ENCODE measurements at regions not wholly inside any gene's neighbourhood (a gene's known extent, or its start where the extent isn't known, plus 50 kb on each side); places are given as distances from the start of the nearest gene placed in this dataset.
"Not testable (repeated sequence)": the region's sequence is repeated elsewhere in the genome, so short reads cannot be mapped to it uniquely, and the experiment has no call there.

DNA sequence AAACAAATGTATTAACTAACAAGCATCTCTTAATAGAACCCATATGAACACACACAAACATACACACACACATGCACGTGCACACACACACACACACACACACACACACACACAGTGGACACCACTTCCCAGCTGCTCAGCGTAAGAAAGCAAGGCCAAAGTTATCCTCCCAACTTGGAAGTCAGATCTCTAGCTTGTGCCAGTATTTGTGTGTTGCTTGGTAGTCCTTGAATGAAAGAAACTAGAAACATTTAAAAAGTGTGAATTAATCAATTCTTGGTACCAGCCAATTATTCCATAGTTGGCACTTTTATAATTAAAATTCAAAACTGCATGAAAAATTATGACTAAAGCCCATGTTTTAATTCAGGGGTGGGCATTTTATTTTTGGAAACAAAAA is 178.1 kb downstream of the TMEM161B start:
- no peak for DNase-seq

GRCh38 chr5:88089719-88090390 is 178.8 kb downstream of the TMEM161B start:
- no peak for DNase-seq

DNA sequence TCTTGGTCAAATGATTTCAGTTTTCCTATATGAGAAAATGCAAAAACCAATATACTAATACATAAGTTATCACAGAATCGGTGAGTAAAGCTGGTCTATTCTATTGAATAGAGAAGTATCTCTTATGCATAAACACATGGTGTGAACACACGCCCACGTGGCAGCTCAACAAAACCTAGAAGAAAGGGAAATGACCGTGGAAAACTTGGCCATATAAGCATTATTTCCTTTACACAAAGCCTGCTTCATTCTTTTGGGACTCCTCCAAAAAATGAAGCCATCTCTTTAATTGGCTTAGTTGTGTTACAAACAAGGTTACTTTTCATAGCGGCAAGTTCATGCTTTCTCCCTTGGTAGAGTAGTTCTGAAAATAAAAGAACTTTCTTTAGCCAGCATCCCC is 183.2 kb downstream of the TMEM161B start:
- DNase-seq, result no peak

GRCh38 chr5:88081877-88082276 is 186.8 kb downstream of the TMEM161B start:
- no peak for DNase-seq

DNA sequence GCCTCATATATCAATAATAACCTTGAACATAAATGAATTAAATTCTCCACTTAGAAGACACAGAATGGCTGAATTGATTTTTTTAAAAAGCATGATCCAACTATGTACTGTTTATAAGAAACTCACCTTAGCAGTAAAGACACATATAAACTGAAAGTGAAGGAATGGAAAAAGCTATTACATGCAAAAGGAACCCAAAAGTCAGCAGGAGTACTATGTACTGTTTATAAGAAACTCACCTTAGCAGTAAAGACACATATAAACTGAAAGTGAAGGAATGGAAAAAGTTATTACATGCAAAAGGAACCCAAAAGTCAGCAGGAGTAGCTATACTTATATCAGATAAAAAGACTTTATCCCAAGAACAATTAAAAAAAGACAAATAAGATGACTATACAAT is 204.8 kb downstream of the TMEM161B start:
- no peak for DNase-seq

GRCh38 chr5:88060194-88060593 is 208.5 kb downstream of the TMEM161B start:
- no peak for DNase-seq

- no peak for DNase-seq
Measured at GRCh38 chr5:88058625-88059024, 210.0 kb downstream of the TMEM161B start.

DNA sequence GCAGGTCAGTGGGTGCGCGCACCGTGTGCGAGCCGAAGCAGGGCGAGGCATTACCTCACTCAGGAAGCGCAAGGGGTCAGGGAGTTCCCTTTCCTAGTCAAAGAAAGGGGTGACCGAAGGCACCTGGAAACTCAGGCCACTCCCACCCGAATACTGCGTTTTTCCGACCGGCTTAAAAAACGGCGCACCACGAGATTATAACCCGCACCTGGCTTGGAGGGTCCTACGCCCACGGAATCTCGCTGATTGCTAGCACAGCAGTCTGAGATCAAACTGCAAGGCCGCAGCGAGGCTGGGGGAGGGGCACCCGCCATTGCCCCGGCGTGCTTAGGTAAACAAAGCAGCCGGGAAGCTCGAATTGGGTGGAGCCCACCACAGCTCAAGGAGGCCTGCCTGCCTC is 216.2 kb downstream of the TMEM161B start:
- DNase-seq, result not testable (repeated sequence)

DNA sequence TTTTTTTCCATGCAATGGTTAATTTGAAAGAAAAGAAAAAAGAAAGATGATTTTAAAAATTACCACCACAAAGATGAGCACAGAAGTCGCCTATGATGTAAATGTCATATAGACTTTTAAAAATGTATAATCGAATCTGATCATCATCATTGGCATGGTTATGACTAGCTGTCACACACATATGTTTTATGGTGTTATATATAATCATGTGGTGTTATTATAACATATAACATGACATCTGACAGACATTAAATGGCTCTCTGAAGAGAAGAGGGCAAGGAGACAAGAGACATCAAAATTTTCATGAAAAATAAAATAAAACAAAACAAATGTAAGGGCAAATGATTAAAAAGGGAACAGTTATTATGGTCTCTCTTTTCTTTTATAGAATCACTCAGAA is 217.5 kb downstream of the TMEM161B start:
- no peak for DNase-seq

GRCh38 chr5:88049737-88050136 is 218.9 kb downstream of the TMEM161B start:
- no peak for DNase-seq

DNA sequence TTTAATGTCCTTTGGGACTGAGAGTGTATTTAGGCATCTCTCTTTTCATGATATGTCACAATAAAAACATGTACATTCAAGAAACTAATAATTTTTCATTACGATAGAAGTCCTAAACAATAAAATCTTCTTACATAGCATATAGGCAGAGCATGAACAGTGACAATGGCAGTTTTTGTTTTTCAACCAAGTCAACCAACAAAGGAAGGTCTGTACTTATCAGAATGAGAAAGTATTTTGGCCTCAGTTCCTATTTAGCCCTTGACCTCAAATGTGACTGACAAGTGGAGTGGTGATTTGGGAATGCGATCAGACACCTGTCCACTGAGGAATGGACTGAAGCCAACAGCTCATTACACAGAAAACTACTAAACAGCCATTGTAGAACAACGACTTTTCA is 219.5 kb downstream of the TMEM161B start:
- no peak for DNase-seq

- DNase-seq, result no peak
Measured at GRCh38 chr5:88045931-88046461, 222.6 kb downstream of the TMEM161B start.

- no peak for DNase-seq
Measured at GRCh38 chr5:88045165-88045564, 223.5 kb downstream of the TMEM161B start.

GRCh38 chr5:88034520-88034919 is 234.1 kb downstream of the TMEM161B start:
- no peak for DNase-seq

DNA sequence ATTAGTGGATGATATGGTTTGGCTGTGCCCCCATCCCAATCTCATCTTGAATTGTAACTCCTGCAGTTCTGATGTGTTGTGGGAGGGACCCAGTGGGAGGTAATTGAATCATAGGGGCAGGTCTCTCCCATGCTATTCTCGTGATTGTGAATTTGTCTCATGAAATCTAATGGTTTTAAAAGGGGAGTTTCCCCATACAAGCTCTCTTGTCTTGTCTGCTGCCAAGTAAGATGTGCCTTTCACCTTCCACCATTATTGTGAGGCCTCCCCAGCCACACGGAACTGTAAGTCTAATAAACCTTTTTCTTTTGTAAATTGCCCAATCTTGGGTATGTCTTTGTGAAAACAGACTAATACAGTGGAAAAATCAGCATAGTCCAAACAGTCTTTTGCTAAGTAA is 235.5 kb downstream of the TMEM161B start:
- DNase-seq, result no peak

DNA sequence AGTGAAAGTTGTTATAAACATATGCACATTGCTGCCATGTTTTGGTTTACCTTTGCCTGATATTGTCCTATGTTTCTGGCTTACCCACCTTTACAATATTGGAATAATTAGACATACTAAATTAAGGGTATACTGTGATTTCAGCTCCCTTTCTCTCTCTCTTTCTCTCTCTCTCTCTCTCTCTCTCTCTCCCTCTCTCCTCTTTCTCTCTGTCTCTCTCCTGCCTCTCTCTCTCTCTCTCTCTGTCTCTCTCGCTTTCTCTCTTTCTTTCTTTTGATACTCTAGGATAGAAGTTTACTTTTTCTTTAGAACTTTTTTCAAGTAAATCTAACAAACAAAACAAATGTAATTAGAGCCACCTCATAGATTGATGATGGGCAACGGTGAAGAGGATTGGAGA is 239.6 kb downstream of the TMEM161B start:
- no peak for DNase-seq

GRCh38 chr5:88021141-88021540 is 247.5 kb downstream of the TMEM161B start:
- no peak for DNase-seq

DNA sequence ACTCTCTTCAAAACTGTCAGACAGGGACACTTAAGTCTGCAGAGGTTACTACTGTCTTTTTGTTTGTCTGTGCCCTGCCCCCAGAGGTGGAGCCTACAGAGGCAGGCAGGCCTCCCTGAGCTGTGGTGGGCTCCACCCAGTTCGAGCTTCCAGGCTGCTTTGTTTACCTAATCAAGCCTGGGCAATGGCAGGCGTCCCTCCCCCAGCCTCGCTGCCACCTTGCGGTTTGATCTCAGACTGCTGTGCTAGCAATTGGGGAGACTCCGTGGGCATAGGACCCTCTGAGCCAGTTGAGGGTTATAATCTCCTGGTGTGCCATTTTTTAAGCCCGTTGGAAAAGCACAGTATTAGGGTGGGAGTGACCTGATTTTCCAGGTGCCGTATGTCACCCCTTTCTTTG is 253.7 kb downstream of the TMEM161B start:
- not testable (repeated sequence) for DNase-seq

- DNase-seq, result no peak
Measured at GRCh38 chr5:88000877-88001276, 267.8 kb downstream of the TMEM161B start.

DNA sequence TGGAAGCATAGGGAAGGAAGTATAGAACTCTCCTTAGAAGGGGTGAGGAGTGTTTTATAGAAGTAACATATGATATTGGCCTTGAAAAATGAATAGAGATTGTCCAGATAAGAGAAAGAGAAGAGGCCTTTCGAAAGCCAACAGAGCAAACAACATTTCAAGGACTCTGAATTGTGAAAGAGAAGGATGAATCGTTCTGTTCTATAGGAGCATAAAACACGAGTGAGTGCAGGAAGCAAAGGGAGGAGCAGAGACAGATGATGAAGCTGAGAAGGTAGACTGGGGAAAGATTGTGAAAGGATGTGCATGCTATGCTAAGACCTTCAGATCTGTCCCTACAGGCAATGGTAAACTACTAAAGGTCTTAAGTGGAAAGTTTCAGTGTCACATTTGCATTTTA is 271.0 kb downstream of the TMEM161B start:
- no peak for DNase-seq

- DNase-seq, result no peak
Measured at GRCh38 chr5:87966213-87966612, 302.4 kb downstream of the TMEM161B start.

DNA sequence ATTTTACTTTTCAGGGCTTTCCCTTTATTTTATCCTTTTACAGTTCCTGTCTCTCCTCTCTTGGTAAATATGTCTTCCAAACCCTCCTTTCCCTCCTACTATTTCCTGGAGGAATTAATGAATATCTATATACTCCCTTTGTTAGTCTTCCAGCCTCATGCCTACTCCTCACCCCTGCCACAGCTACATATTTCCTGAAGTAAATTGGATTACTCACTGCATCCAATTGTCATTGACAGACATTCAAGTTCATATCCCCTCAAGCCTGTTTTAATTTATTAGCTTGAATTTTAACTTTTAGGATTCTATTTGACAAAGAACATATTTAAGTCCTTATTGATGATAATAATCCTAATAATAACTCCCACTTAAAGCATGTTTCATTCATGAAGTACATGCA is 314.5 kb downstream of the TMEM161B start:
- DNase-seq, result no peak

- DNase-seq, result no peak
Measured at GRCh38 chr5:87951661-87952060, 317.0 kb downstream of the TMEM161B start.

- DNase-seq, result no peak
Measured at GRCh38 chr5:87949676-87950631, 318.7 kb downstream of the TMEM161B start.

Data from CD4-positive, alpha-beta T cell treated with Interferon gamma for 1 hour (primary cell).